GM10248 (cell line): ENCODE measurements at regions not wholly inside any gene's neighbourhood (a gene's known extent, or its start where the extent isn't known, plus 50 kb on each side); places are given as distances from the start of the nearest gene placed in this dataset.
"Not testable (repeated sequence)": the region's sequence is repeated elsewhere in the genome, so short reads cannot be mapped to it uniquely, and the experiment has no call there.

Experiments
- CTCF ChIA-PET: fragments of 300-600 bp; sonication (Branson Sonifier 250); formaldehyde crosslinking; extraction: SDS; loops from one replicate; lab custom pipeline; 2021; ENCODE audit warnings: antibody characterized with exemption; lab: Yijun Ruan, JAX
- POLR2A ChIA-PET: fragments of 350-650 bp; sonication (Branson Sonifier 250); formaldehyde crosslinking; extraction: SDS; loops from one replicate; lab custom pipeline; 2020; ENCODE audit warnings: antibody characterized with exemption; lab: Yijun Ruan, JAX
- DNase-seq: peaks from one replicate; pipeline ENCODE4 v3.0.0; 2012; ENCODE audit errors: extremely low spot score
- CTCF ChIP-seq: IDR thresholded peaks from 2 replicates; pipeline ENCODE4 v1.5.1; 2012; ENCODE audit warnings: mild to moderate bottlenecking, low read depth; ENCODE audit errors: extremely low read depth, missing control alignments, control extremely low read depth

DNA sequence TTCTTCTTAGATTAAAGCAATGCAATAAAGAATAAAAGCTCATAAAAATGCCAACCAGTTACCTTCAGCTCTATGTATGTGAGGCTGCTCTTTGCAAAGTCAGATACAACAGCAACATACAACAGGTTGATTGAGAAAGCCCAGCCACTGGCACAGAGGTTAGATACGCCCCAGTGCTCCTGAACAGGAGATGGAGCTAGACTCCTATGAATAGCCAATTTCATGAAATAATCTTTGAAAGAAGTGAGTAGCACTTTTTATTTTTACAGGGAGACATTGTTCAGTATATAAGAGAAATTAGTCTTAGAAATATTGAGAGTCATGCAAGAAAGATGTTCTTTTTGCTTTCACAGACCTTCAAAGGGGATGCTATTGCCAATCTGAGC, 362.4 kb upstream of the MEX3C start:
- CTCF ChIA-PET, result no interaction called here
- no peak for TF ChIP-seq CTCF
- DNase-seq, result no peak
- POLR2A ChIA-PET, result no interaction called here

DNA sequence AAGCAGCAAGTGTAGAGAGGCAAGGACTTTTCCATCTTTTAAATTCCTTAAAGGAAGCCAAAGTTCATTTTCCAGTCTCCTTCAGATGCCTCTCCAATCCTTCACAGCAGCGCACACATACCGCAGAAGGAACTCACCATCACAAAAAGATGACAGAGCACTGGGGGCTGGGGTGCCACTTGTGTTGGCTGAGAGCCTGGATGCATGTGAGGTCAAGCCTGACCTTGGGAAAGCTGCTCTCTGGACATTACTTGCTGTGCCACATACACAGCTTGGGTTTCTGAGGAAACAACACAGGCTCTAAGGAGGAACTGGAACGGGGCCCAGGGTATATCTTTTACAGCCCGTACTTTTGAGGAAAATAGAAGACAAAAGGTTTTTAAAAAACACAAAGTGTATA, 364.3 kb upstream of the MEX3C start:
- CTCF ChIA-PET, result no interaction called here
- TF ChIP-seq CTCF, result no peak
- DNase-seq, result no peak
- POLR2A ChIA-PET, result no interaction called here

DNA sequence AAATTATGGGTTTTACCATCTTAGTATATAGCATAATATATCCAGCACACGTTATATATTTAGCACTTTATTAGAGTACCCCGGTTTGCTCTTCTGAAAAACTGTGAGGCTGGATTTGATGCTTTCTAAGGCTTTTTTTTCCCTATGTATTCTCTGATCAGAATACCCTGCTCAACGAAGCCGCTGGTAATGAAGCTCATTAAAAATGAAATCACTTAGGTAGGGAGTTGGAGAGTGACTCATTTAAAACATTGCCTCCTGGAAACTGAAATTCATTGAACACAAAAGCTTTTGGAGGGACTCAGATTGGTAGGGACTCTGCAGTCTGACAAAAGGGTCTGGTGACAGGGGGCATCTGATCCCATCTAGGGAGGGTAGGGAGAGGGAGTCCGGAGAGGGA, 365.4 kb upstream of the MEX3C start:
- POLR2A ChIA-PET, result no interaction called here

GRCh38 chr18:51563396-51563795, 365.9 kb upstream of the MEX3C start:
- no peak for DNase-seq
- no peak for TF ChIP-seq CTCF
- POLR2A ChIA-PET, result no interaction called here
- CTCF ChIA-PET, result no interaction called here

More for the DNA sequence above, 365.4 kb upstream of the MEX3C start:
- DNase-seq, result no peak
- no peak for TF ChIP-seq CTCF
- CTCF ChIA-PET, result no interaction called here

DNA sequence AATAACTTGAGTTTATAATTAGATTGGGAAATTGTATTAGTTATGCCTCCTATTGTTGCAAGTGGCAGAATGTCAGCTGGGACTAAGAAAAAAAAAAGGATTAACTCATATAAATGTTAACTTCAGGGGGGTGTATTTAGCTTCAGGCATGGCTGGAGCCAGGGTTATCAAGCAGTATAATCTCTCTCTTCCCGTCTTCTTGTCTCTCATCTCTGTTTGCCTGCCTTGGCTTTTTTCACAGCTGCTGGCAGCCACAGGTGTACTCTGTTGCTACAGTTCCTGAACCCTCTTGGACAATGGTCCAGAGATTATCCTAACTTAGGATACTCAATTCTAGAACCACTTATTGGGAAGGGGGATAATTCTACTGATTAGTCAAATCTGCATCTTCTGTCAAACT, 370.7 kb upstream of the MEX3C start:
- CTCF ChIA-PET, result no interaction called here
- POLR2A ChIA-PET, result no interaction called here
- DNase-seq, result no peak
- TF ChIP-seq CTCF, result no peak

- POLR2A ChIA-PET, result no interaction called here
- TF ChIP-seq CTCF, result no peak
- CTCF ChIA-PET, result no interaction called here
- no peak for DNase-seq
Observed at GRCh38 chr18:51569153-51569552, 371.7 kb upstream of the MEX3C start.

DNA sequence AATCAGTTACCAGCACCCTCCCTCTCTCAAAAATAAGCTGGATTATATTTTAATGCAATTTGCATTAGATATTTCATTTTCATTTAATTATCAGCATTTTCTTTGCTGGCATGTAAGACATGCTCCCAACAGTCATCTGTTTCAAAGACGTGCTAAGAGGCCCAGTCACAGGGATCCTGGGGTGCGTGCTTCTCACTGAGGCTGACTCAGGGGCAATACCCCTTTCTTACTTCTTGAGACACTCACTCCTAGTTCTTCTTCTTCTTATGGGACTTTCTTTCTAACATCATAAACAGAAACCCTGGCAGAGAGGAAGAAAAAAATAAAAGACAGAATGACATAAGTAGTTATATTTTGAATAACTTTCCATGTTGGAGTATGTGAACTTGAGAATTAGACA, 372.1 kb upstream of the MEX3C start:
- TF ChIP-seq CTCF, result no peak
- ChIA-PET POLR2A (no interaction called here), CTCF (no interaction called here)
- DNase-seq, result no peak

GRCh38 chr18:51570071-51570470, 372.6 kb upstream of the MEX3C start:
- DNase-seq, POLR2A ChIA-PET, CTCF ChIA-PET: not testable (repeated sequence)

DNA sequence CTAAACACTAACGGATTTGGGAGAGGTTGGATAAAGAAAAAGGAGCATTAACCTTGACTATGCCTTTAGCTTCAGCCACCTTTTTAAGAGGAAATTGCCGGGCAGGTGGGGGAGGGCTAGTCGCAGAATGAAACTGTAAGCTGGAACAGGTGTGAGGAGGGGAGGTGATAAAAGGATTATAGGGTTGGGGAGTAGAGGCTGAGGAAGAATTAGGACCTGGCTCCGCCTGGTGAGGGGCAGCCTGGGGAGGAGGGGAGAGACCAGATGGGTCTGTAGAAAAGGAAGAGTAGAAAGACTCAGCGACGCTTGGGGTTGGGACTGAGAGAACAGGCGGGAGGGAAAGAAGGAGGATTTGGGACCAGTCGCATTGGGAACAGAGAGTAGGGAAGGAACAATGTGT, 376.4 kb upstream of the MEX3C start:
- POLR2A ChIA-PET, CTCF ChIA-PET, DNase-seq: not testable (repeated sequence)
